ENCODE measurements at regions not wholly inside any gene's neighbourhood (a gene's known extent, or its start where the extent isn't known, plus 50 kb on each side); places are given as distances from the start of the nearest gene placed in this dataset.

GRCh38 chr4:96097040-96097607 lies 257.2 kb downstream of the PDHA2 start:
- DNase-seq (ENCODE audit: low read depth) = no peak

- no peak for DNase-seq (ENCODE audit: low read depth)
Observed at GRCh38 chr4:96097693-96098092, 257.8 kb downstream of the PDHA2 start.

- no peak for DNase-seq (ENCODE audit: low read depth)
Observed at GRCh38 chr4:96099031-96099430, 259.1 kb downstream of the PDHA2 start.

- DNase-seq (ENCODE audit: low read depth) = no peak
Observed at GRCh38 chr4:96102541-96103026, 262.7 kb downstream of the PDHA2 start.

- DNase-seq (ENCODE audit: low read depth) = no peak
Observed at GRCh38 chr4:96103086-96103485, 263.2 kb downstream of the PDHA2 start.

- DNase-seq (ENCODE audit: low read depth) = no peak
Observed at GRCh38 chr4:96108146-96108545, 268.3 kb downstream of the PDHA2 start.

- DNase-seq (ENCODE audit: low read depth) = no peak
Observed at GRCh38 chr4:96112631-96113030, 272.7 kb downstream of the PDHA2 start.

GRCh38 chr4:96120206-96120605 lies 280.3 kb downstream of the PDHA2 start:
- no peak for DNase-seq (ENCODE audit: low read depth)

- no peak for DNase-seq (ENCODE audit: low read depth)
Observed at GRCh38 chr4:96126227-96126626, 286.3 kb downstream of the PDHA2 start.

- no peak for DNase-seq (ENCODE audit: low read depth)
Observed at GRCh38 chr4:96131186-96131585, 291.3 kb downstream of the PDHA2 start.

GRCh38 chr4:96134806-96135205 lies 294.9 kb downstream of the PDHA2 start:
- DNase-seq (ENCODE audit: low read depth) = no peak

- no peak for DNase-seq (ENCODE audit: low read depth)
Observed at GRCh38 chr4:96136056-96136455, 296.2 kb downstream of the PDHA2 start.

GRCh38 chr4:96139251-96139929 lies 299.5 kb downstream of the PDHA2 start:
- DNase-seq (ENCODE audit: low read depth) = no peak

- DNase-seq (ENCODE audit: low read depth) = no peak
Observed at GRCh38 chr4:96145601-96146000, 305.7 kb downstream of the PDHA2 start.

GRCh38 chr4:96146686-96147085 lies 306.8 kb downstream of the PDHA2 start:
- DNase-seq (ENCODE audit: low read depth) = peak; percentile 4

GRCh38 chr4:96149894-96150293 lies 310.0 kb downstream of the PDHA2 start:
- peak; percentile 64 for DNase-seq (ENCODE audit: low read depth)

- no peak for DNase-seq (ENCODE audit: low read depth)
Observed at GRCh38 chr4:96150466-96150865, 310.6 kb downstream of the PDHA2 start.

GRCh38 chr4:96152824-96153223 lies 312.9 kb downstream of the PDHA2 start:
- no peak for DNase-seq (ENCODE audit: low read depth)

GRCh38 chr4:96154676-96155075 lies 314.8 kb downstream of the PDHA2 start:
- peak; percentile 38 for DNase-seq (ENCODE audit: low read depth)

- DNase-seq (ENCODE audit: low read depth) = no peak
Observed at GRCh38 chr4:96162636-96163035, 322.7 kb downstream of the PDHA2 start.

GRCh38 chr4:96164814-96165351 lies 325.0 kb downstream of the PDHA2 start:
- peak; percentile 78 for DNase-seq (ENCODE audit: low read depth)

GRCh38 chr4:96166806-96167205 lies 326.9 kb downstream of the PDHA2 start:
- DNase-seq (ENCODE audit: low read depth) = no peak

GRCh38 chr4:96170198-96170597 lies 330.3 kb downstream of the PDHA2 start:
- no peak for DNase-seq (ENCODE audit: low read depth)

Measured in RPMI7951 (cell line).